GM19372 (cell line): ENCODE measurements at regions not wholly inside any gene's neighbourhood (a gene's known extent, or its start where the extent isn't known, plus 50 kb on each side); places are given as distances from the start of the nearest gene placed in this dataset.
"Not testable (repeated sequence)": the region's sequence is repeated elsewhere in the genome, so short reads cannot be mapped to it uniquely, and the experiment has no call there.

Experiments
- ATAC-seq: cut with Tn5 transposase; IDR thresholded peaks from one replicate; pipeline ENCODE4 v1.9.1; 2021; ENCODE audit warnings: mild to moderate bottlenecking, low read depth, moderate library complexity; ENCODE audit not compliant: unreplicated experiment

DNA sequence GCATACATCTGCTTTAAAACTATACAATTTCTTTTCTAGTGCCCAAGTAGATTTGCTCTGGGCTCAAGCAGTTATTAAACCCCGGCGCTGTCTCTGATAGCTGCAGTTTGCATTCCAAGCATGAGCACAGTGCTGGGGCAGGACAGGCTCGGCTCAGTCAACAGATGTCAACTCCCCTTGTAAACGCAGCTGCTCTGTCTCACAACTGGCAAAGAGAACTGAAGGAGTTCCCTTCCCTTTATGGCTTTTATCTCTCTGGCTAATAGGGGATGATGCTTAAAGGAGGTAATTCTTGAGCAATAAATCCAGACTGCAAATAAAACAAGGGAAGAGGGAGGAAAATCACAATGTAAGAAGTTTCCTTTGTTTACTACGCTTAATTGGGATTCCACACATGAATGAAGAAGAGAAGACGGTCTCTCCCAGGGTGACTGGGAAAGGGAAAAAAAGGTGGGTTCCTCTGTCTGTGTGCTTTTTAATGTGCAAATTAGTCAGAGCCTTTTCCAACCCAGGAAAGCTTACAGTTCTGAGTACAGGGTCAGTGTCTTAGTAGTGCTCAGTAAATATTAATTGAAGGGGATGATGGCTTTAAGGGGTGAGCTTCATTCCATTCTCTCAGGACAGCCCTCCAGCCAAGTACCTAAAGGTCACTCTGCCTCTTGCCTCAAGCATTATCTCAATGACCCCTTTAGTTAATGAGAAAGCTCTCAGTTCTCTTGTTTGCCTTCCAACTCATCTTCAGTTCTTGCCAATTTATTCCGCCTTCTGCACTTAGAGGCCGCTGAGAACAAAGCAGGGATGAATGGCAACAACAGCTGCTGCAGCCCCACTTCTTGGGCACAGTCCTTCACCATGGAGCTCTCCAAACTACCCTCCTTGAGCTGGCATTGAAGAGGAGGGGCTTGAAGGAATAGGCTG lies 155.7 kb upstream of the JADE1 start:
- ATAC-seq, result no peak

DNA sequence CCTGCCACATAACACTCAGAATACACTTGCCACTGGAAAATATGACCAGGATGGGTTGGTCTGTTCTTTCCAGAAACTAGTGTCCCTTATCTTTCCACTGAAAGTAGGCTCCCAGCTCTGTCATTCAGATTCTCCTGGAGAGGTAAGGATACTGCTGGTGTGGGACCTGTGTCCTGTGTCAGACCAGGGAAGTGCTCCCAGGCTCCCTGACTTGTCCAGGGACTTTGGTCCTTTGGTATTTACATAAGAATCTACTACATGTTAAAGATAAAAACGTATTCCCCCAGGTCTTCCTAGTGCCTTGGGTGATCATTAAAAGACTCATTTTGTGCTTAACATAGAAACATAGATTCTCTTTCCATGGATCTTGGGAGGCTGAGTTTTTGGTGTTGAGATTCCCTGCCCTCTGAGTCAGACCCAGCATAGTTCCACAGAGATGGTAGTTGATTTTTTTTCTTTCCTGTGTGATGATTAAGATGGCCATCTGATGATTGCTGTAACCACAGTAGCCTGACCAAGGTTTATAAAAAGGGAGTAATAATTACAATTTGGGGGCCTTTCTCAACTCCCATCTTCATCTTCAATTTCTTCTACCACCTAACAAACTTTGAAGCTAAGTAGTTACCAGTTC lies 159.8 kb upstream of the JADE1 start:
- no peak for ATAC-seq

- ATAC-seq, result no peak
Observed at GRCh38 chr4:128649161-128649560, 160.3 kb upstream of the JADE1 start.

DNA sequence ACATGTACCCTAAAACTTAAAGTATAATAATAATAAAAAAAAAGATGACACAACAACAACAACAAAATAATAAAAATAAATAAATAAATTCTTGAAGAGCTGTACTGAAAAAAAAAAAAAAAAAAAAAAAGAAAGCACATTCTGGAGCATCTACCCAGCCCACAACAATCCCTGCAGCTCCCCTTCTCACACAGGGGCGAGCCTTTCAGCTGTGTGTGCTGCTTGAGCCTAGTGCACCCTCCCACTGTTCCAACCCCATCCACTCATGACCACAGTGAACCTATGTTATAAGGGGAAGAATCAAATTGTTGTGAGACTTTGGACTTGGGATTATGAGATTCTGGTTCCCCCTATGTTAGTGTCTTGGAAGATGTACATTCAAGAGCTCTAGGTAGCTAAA lies 161.5 kb upstream of the JADE1 start:
- no peak for ATAC-seq

GRCh38 chr4:128646893-128647292 lies 162.6 kb upstream of the JADE1 start:
- not testable (repeated sequence) for ATAC-seq

- ATAC-seq, result not testable (repeated sequence)
Observed at GRCh38 chr4:128644693-128645654, 164.5 kb upstream of the JADE1 start.

DNA sequence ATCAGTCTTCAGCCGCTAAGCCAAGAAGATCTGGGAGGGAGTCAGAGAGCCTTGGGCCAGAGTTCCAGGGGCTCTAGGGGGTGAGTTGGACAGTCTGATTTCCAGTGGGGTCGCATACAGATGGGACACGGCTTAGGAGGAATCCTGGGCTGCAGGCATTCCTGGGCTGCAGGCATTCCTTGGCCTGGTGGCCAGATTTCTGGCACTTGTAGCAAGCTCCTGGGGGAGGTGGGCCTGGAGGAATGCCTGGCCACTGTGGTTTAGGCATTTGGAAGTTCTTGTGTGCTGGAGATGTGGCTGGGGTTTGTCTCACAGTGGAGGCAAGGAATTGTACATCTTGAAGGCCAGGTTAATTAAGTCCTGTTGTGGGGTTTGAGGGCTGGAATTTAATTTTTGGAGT lies 165.4 kb upstream of the JADE1 start:
- not testable (repeated sequence) for ATAC-seq

GRCh38 chr4:128641566-128641965 lies 167.9 kb upstream of the JADE1 start:
- not testable (repeated sequence) for ATAC-seq

GRCh38 chr4:128639541-128640270 lies 169.8 kb upstream of the JADE1 start:
- ATAC-seq, result no peak

- no peak for ATAC-seq
Observed at GRCh38 chr4:128636906-128637305, 172.6 kb upstream of the JADE1 start.

DNA sequence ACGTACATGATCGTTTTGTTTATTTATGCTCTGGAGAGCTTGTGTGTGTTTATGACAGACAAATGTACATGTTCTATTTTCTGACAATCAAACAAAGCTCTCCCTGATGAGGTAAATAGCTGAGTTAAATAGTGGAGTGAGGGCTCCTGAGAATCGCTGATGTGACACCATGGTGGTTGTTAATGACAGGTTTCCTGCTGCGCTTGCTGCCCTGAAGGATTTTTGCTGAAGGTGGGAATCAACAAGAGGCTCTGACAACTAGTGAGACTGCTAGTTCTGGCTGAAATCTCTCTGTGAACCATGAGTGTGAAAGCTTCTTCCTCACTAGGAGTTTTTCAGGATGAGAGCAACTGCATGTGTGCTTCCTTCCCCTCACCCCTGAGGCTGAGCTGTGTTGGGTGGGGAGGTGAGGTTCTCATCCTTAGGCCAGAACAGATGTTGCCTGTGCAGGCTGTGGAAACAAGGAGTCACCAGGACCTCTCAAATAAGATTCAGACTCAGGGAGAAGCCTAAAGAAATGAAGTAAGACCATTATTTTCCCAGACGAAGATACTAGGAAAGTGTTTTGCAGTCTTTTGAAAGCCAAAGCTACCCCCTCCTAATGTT lies 173.4 kb upstream of the JADE1 start:
- ATAC-seq, result no peak

- no peak for ATAC-seq
Observed at GRCh38 chr4:128635141-128635954, 174.2 kb upstream of the JADE1 start.

GRCh38 chr4:128633067-128633466 lies 176.4 kb upstream of the JADE1 start:
- ATAC-seq, result no peak

DNA sequence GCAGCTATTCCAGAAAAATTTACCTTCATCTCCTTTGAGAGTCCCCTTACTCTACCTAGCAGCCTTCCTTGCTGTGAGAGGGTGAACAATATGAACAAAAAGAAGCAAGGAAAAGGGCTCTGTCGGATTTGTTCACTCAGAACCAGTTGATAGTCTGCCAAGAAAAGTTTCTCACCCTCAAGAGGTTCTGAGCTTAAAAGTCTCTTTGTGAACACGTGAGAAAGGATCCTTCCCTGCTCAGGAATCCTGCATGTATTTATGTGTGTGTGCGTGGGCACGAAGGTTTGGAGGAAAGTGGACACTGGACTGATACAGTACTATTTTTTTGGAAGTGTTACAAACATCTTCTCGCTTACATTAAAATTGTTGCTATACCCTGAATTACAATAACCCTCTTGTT lies 178.6 kb upstream of the JADE1 start:
- ATAC-seq, result no peak

DNA sequence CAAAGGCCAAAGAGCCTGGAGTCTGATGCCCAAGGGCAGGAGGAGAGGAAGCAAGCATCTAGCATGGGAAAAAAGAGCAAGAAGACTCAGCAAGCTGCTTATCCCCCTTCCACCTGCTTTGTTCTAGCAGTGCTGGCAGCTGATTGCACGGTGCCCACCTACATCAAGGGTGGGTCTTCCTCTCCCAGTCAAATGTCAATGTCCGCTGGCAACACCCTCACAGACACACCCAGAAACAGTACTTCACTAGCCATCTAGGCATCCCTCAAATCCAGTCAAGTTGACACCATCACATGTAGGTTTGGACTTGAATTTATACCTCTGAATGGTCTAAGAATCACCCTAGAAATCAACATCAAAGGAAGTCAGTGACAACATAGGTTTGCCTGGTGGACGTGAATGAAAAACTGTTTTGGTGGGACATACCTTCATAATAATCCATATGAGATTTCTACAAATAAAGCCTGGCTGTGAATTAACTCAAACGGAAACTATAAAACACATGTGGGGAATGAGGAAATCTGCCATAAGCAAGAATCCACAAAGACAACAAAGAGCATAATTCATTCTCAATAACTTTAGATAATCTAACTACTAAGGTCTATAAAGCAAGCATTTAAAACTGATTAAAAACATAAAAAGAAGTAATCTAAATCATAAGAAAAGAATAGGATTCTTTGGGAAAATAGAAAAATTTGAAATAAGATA lies 185.8 kb upstream of the JADE1 start:
- no peak for ATAC-seq

GRCh38 chr4:128620279-128620965 lies 189.1 kb upstream of the JADE1 start:
- not testable (repeated sequence) for ATAC-seq

DNA sequence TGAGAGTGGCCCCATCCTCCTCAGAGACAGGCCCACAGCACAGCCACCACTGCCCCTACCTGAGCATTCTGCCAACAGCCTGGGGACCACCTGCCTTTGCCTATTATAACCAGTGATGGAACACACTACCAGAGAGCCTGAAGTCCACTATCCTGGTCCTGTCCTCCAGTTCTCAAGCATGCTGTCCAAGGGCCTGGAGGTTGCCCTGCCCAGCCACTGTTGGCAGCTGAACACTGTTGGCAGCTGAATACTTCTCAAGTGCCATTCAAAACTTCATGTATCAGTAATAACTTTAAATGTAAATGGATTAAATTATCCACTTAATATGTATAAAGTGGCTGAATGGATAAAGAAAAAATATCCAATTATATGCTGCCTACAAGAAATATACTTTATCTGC lies 194.3 kb upstream of the JADE1 start:
- ATAC-seq, result no peak

- ATAC-seq, result no peak
Observed at GRCh38 chr4:128608006-128608405, 201.5 kb upstream of the JADE1 start.
